Kidney epithelial cell (primary cell): ENCODE measurements at regions not wholly inside any gene's neighbourhood (a gene's known extent, or its start where the extent isn't known, plus 50 kb on each side); places are given as distances from the start of the nearest gene placed in this dataset.

Source experiments
- DNase-seq: peaks from one replicate; pipeline ENCODE4 v3.0.0-alpha.2; 2010; ENCODE audit warnings: low read depth
- H3K27me3 ChIP-seq: 2 replicates; pipeline ENCODE4 v1.6.0; 2011; ENCODE audit warnings: low read length; ENCODE audit not compliant: control insufficient read depth, insufficient read depth
- H3K36me3 ChIP-seq: 2 replicates; pipeline ENCODE4 v1.5.1; 2011; ENCODE audit warnings: low read length; ENCODE audit not compliant: control insufficient read depth, insufficient read depth
- H3K4me3 ChIP-seq: 2 replicates; pipeline ENCODE4 v1.5.1; 2011; ENCODE audit warnings: low read depth, mild to moderate bottlenecking, control low read depth, low read length
- TF ChIP-seq, protein P1 (sequence below): IDR thresholded peaks from 2 replicates; pipeline ENCODE4 v1.5.1; 2011; ENCODE audit warnings: mild to moderate bottlenecking, moderate library complexity, low read length, control low read depth, inconsistent platforms; ENCODE audit not compliant: insufficient read depth, poor library complexity, severe bottlenecking

DNA sequence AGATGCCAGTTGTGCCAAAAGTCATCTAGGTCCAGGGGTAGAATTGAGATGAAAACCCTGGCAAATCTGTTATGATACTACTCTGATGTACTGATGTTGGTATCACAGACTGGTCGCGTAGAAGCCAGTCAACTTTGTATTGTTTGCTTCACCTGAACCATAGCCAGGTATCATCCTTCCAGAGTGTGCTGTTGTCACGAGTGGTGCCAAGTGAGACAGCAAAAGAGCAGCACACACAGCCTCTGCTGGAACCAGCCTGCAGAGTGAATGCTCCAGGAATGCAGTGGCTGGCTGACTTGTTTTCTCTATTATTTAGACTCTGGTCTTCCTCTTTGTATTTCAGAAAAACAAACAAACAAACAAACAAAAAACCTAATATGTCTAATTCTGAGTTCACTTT lies 209.5 kb upstream of the HEY2 start:
- H3K4me3 ChIP-seq: no peak overlapping the region
- TF ChIP-seq, protein P1, sequence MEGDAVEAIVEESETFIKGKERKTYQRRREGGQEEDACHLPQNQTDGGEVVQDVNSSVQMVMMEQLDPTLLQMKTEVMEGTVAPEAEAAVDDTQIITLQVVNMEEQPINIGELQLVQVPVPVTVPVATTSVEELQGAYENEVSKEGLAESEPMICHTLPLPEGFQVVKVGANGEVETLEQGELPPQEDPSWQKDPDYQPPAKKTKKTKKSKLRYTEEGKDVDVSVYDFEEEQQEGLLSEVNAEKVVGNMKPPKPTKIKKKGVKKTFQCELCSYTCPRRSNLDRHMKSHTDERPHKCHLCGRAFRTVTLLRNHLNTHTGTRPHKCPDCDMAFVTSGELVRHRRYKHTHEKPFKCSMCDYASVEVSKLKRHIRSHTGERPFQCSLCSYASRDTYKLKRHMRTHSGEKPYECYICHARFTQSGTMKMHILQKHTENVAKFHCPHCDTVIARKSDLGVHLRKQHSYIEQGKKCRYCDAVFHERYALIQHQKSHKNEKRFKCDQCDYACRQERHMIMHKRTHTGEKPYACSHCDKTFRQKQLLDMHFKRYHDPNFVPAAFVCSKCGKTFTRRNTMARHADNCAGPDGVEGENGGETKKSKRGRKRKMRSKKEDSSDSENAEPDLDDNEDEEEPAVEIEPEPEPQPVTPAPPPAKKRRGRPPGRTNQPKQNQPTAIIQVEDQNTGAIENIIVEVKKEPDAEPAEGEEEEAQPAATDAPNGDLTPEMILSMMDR: no peak
- DNase-seq: no peak
- no peaks in the 10 kb centered on the region for H3K36me3 ChIP-seq
- H3K27me3 ChIP-seq: no peaks in the 10 kb centered on the region

DNA sequence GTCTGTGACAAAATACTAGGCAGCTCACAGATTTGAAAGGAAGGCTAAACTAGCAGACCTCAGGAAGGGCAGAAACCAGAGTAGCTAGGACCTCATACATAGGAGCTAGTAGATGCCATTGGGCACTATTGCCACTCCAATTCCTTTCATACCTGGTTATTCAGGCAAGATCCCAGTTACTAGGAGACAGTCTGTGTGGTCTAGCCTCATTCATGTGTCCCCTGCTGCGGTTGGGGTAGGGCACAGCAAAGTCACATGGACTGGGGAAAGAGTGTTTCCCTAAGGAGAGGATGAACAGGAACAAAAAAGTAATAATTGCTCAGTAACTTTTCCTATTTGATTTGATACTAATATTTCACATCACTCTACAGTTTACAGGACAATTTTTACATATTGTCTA lies 204.6 kb upstream of the HEY2 start:
- no peaks in the 10 kb centered on the region for H3K27me3 ChIP-seq
- no peaks in the 10 kb centered on the region for H3K36me3 ChIP-seq
- no peak overlapping the region for H3K4me3 ChIP-seq
- TF ChIP-seq, protein P1: no peak
- DNase-seq: no peak

DNA sequence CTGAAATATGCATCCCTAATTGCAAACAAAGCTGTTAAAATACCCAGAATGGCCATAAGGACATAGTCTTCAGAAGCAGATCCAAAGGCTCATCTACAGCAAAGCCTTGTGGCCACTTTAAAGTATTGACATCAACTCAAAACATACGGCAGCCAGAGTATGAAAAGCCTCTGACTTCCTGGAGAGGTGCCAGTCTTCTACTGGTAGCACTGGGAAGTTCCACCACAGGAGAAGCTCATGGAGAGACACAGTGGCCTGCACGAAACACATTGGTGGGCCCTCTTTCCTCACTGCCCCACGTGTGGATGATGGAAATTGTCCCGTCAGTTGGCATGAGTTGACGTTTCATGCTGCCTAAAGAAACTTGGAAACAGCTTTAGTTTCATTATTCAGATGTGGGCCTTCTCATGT lies 202.6 kb upstream of the HEY2 start:
- Histone ChIP-seq H3K4me3 (no peak overlapping the region), H3K27me3 (no peaks in the 10 kb centered on the region), H3K36me3 (no peaks in the 10 kb centered on the region)
- DNase-seq: no peak
- TF ChIP-seq, protein P1: no peak

DNA sequence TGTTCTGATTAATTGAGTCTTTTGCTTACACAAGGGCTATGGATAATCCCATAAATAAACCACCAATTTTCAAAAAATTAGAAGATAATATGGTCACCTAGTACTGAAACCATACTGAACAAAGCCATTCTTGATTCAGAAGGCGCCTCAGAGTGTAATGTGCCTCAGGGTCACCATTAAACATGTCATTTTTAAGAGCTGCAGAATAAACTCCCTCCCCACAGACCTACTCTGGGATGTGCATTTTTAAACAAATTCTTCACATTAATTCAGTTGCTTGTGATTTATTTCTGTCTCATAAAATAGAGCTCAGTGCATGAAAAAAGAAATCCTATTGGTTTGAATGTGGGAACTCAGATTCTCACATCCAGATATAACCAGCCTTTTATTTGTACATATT lies 202.1 kb upstream of the HEY2 start:
- TF ChIP-seq, protein P1: no peak
- no peaks in the 10 kb centered on the region for H3K36me3 ChIP-seq
- H3K27me3 ChIP-seq: no peaks in the 10 kb centered on the region

DNA sequence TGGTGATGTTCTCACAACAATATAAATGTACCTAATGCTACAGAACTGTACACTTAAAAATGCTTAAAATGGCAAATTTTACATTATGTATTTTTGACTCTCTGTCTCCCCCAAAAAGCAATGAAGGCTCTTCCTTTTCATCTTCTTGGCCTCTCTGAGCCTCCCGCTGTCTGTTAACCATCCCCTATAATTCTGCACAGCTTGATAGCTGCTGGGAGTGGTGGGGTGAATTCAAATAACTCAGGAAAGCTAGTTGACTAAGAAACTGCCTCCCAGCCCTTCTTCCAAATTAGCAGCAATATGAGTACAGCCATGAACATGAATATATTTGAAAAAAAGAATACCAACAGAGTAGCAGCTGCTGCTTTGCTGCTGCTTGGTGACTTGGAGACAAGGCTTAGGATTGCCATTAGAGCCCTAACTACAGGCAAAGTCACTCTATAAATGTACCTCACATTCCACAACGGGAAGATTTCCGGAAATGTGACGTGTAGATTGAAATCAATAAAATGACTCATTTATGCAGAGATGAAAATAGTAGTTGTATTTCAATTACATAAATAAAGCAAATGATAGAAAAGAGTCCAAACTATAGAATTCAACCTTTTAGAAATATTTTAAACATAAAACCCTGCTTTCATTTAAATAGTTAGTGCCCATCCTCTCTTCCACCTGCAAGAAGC lies 200.1 kb upstream of the HEY2 start:
- no peaks in the 10 kb centered on the region for H3K27me3 ChIP-seq
- no peaks in the 10 kb centered on the region for H3K36me3 ChIP-seq
- TF ChIP-seq, protein P1: no peak
- DNase-seq: no peak
- no peak overlapping the region for H3K4me3 ChIP-seq

More for the DNA sequence above, 202.1 kb upstream of the HEY2 start:
- no peak overlapping the region for H3K4me3 ChIP-seq
- DNase-seq: no peak

DNA sequence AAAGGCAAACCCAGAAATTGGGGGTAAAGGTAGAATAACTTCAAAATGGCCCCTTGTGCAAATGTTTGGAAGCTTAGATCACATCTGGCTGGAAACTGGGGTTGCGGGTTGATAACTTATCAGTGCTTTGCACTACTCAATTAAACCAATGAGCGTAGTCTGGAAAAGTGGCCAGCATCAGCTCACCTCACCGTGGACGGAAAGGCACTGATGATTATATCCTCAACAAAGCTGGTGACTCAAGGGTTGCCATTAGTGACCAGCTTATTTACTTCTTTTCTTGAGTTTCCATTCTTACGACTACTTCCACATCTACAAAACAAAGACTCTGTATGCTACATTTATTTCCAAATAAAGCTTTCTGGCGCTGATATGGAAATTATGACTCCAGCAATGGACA lies 198.5 kb upstream of the HEY2 start:
- no peak for DNase-seq
- Histone ChIP-seq H3K4me3 (no peak overlapping the region), H3K36me3 (no peaks in the 10 kb centered on the region), H3K27me3 (no peaks in the 10 kb centered on the region)
- TF ChIP-seq, protein P1: no peak
